Neural cell (in vitro differentiated cells): ENCODE measurements at regions not wholly inside any gene's neighbourhood (a gene's known extent, or its start where the extent isn't known, plus 50 kb on each side); places are given as distances from the start of the nearest gene placed in this dataset.

Source experiments
- H2AFZ ChIP-seq: fragments of 200-600, 300-800 bp; sonication (generic), shearing (Covaris generic); 2 replicates; pipeline ENCODE4 v1.6.0; 2014; ENCODE audit warnings: low read depth, mild to moderate bottlenecking, antibody characterized with exemption, low read length, moderate library complexity
- H3F3A ChIP-seq: fragments of 200-600 bp; shearing (Covaris generic); 2 replicates; pipeline ENCODE4 v1.6.1; 2016; ENCODE audit warnings: mild to moderate bottlenecking, moderate library complexity, mixed read lengths, antibody characterized with exemption, low read length; ENCODE audit not compliant: insufficient read depth, poor library complexity, severe bottlenecking
- H3K27ac ChIP-seq: fragments of 200-600, 300-800 bp; sonication (generic), shearing (Covaris generic); 2 replicates; pipeline ENCODE4 v1.5.1; 2014; ENCODE audit warnings: mild to moderate bottlenecking, low read length, moderate library complexity
- H3K27me3 ChIP-seq: fragments of 300-800, 200-600 bp; sonication (generic), shearing (Covaris generic); 2 replicates; pipeline ENCODE4 v1.6.0; 2014; ENCODE audit warnings: mild to moderate bottlenecking, low read depth, low read length, moderate library complexity; ENCODE audit not compliant: insufficient read depth
- H3K36me3 ChIP-seq: fragments of 300-800, 200-600 bp; sonication (generic), shearing (Covaris generic); 2 replicates; pipeline ENCODE4 v1.5.1; 2014; ENCODE audit warnings: mild to moderate bottlenecking, antibody characterized with exemption, low read length, moderate library complexity; ENCODE audit not compliant: insufficient read depth
- H3K4me2 ChIP-seq: fragments of 300-800, 200-600 bp; sonication (generic), shearing (Covaris generic); 2 replicates; pipeline ENCODE4 v1.6.0; 2014; ENCODE audit warnings: mild to moderate bottlenecking, low read length
- H3K4me3 ChIP-seq: fragments of 300-800, 200-600 bp; sonication (generic), shearing (Covaris generic); 2 replicates; pipeline ENCODE4 v1.5.1; 2014; ENCODE audit warnings: mild to moderate bottlenecking, low read length, moderate library complexity
- H3K79me2 ChIP-seq: fragments of 200-600 bp; shearing (Covaris generic); replicated peaks from 2 replicates; pipeline ENCODE4 v1.6.0; 2014; ENCODE audit warnings: mild to moderate bottlenecking, low read length, moderate library complexity; ENCODE audit not compliant: insufficient read depth
- H3K9ac ChIP-seq: fragments of 300-800, 200-600 bp; sonication (generic), shearing (Covaris generic); 2 replicates; pipeline ENCODE4 v1.6.1; 2016; ENCODE audit warnings: mild to moderate bottlenecking, low read length, mixed read lengths
- H3K9me2 ChIP-seq: fragments of 200-600 bp; shearing (Covaris generic); 2 replicates; pipeline ENCODE4 v1.6.1; 2016; ENCODE audit warnings: mild to moderate bottlenecking, low read length, mixed read lengths; ENCODE audit not compliant: insufficient read depth
- H3K9me3 ChIP-seq: fragments of 200-600, 300-800 bp; sonication (generic), shearing (Covaris generic); 2 replicates; pipeline ENCODE4 v1.6.1; 2016; ENCODE audit warnings: mild to moderate bottlenecking, mixed run types, low read length, moderate library complexity, mixed read lengths
- H4K20me1 ChIP-seq: fragments of 200-600 bp; shearing (Covaris generic); 2 replicates; pipeline ENCODE4 v1.6.1; 2016; ENCODE audit warnings: mild to moderate bottlenecking, mixed run types; ENCODE audit not compliant: insufficient read depth
- CTCF ChIP-seq: fragments of 450-650 bp; IDR thresholded peaks from 2 replicates; pipeline ENCODE4 v1.5.1; 2014; ENCODE audit warnings: antibody characterized with exemption, mild to moderate bottlenecking, moderate library complexity; ENCODE audit not compliant: poor library complexity, severe bottlenecking
- EP300 ChIP-seq: fragments of 450-650 bp; conservative IDR thresholded peaks from 2 replicates; pipeline ENCODE4 v1.6.1; 2014; ENCODE audit warnings: antibody characterized with exemption, mild to moderate bottlenecking, moderate library complexity; ENCODE audit not compliant: poor library complexity, severe bottlenecking
- EZH2 ChIP-seq: fragments of 200-600, 300-800 bp; shearing (Covaris generic), sonication (generic); IDR thresholded peaks from 2 replicates; pipeline ENCODE4 v1.6.1; 2014; ENCODE audit warnings: antibody characterized with exemption, low read length, borderline replicate concordance, mild to moderate bottlenecking; ENCODE audit not compliant: insufficient read depth, poor library complexity, severe bottlenecking
- MXI1 ChIP-seq: fragments of 450-650 bp; conservative IDR thresholded peaks from 2 replicates; pipeline ENCODE4 v1.6.1; 2014; ENCODE audit warnings: antibody characterized with exemption, mild to moderate bottlenecking; ENCODE audit not compliant: poor library complexity, severe bottlenecking
- POLR2AphosphoS5 ChIP-seq: IDR thresholded peaks from 2 replicates; pipeline ENCODE4 v1.6.1; 2012
- RAD21 ChIP-seq: fragments of 450-650 bp; conservative IDR thresholded peaks from 2 replicates; pipeline ENCODE4 v1.6.1; 2014; ENCODE audit warnings: antibody characterized with exemption, mild to moderate bottlenecking, moderate library complexity
- REST ChIP-seq: IDR thresholded peaks from 2 replicates; pipeline ENCODE4 v1.6.1; 2012; ENCODE audit warnings: borderline replicate concordance
- SMC3 ChIP-seq: fragments of 450-650 bp; conservative IDR thresholded peaks from 2 replicates; pipeline ENCODE4 v1.6.1; 2014; ENCODE audit warnings: antibody characterized with exemption, mild to moderate bottlenecking, moderate library complexity; ENCODE audit not compliant: poor library complexity
- TAF1 ChIP-seq: IDR thresholded peaks from 2 replicates; pipeline ENCODE4 v1.6.1; 2012; ENCODE audit warnings: low read depth

DNA sequence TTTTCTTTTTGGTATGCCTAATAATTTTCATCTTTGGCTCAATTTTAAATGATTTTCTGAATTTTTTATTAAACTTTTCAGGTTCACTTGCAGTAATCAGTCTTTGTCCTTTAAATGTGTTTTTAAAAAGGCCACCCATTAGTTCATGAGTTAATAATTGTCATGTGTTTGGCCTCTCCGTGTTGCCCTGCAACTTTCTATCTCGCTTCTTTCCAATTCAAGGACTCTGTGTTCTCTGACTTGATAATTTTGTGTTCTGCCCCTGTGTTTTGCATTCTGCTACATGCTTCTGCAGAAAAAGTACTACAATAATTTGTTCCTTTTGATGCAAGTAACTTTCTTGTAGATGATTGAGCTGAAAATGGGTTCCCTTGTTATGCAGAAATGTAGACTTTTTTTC, 921.4 kb upstream of the LRATD1 start:
- Histone ChIP-seq H3K9ac (no peak overlapping the region), H3K9me2 (no peaks in the 10 kb centered on the region), H3K9me3 (no peaks in the 10 kb centered on the region), H3K4me3 (no peak overlapping the region), H2AFZ (no peak overlapping the region), H4K20me1 (no peaks in the 10 kb centered on the region), H3F3A (no peaks in the 10 kb centered on the region), H3K36me3 (no peaks in the 10 kb centered on the region), H3K27ac (no peak overlapping the region), H3K27me3 (no peaks in the 10 kb centered on the region), H3K79me2 (no peaks in the 10 kb centered on the region), H3K4me2 (no peak overlapping the region)
- TF ChIP-seq MXI1, result no peak
- TF ChIP-seq EP300, result no peak
- no peak for TF ChIP-seq SMC3
- no peak for TF ChIP-seq TAF1
- TF ChIP-seq RAD21, result no peak
- no peak for TF ChIP-seq EZH2
- no peak for TF ChIP-seq CTCF
- TF ChIP-seq REST, result no peak
- no peak for TF ChIP-seq POLR2AphosphoS5

DNA sequence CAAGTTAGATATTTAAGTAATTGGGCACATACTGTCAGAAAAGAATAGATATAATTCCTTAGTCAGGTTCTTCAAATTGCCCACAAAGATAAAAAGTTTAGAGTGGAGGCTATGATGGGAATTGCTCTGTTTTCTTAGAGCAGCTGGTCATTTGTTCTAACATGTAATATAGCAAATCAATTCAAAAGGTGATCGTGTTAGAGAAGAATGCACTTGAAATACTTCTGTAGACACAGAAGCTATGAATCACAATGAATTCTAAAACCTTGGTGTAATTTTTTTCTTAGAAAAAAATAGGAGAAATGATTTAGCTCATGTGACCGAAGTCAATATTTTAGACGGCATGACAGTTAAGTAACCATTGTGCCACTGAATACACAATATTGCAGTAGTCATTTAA, 918.1 kb upstream of the LRATD1 start:
- no peak overlapping the region for H3K27ac ChIP-seq
- no peaks in the 10 kb centered on the region for H3K36me3 ChIP-seq
- no peaks in the 10 kb centered on the region for H3K9me3 ChIP-seq
- no peak overlapping the region for H3K4me3 ChIP-seq
- no peaks in the 10 kb centered on the region for H3F3A ChIP-seq
- no peaks in the 10 kb centered on the region for H3K27me3 ChIP-seq
- H3K9ac ChIP-seq, result no peak overlapping the region
- H4K20me1 ChIP-seq, result no peaks in the 10 kb centered on the region
- H3K9me2 ChIP-seq, result no peaks in the 10 kb centered on the region
- H2AFZ ChIP-seq, result no peak overlapping the region
- TF ChIP-seq RAD21 (no peak), SMC3 (no peak), POLR2AphosphoS5 (no peak), EZH2 (no peak), REST (no peak), CTCF (no peak), TAF1 (no peak), EP300 (no peak), MXI1 (no peak)
- no peak overlapping the region for H3K4me2 ChIP-seq
- H3K79me2 ChIP-seq, result no peaks in the 10 kb centered on the region
